GM21423 (cell line): ENCODE measurements at regions not wholly inside any gene's neighbourhood (a gene's known extent, or its start where the extent isn't known, plus 50 kb on each side); places are given as distances from the start of the nearest gene placed in this dataset.
A peak's percentile ranks its signal among the peaks of the same experiment; 100 is the strongest.

Experiments
- ATAC-seq: cut with Tn5 transposase; IDR thresholded peaks from one replicate; pipeline ENCODE4 v1.9.1; 2021; ENCODE audit warnings: mild to moderate bottlenecking, moderate library complexity; ENCODE audit not compliant: unreplicated experiment

DNA sequence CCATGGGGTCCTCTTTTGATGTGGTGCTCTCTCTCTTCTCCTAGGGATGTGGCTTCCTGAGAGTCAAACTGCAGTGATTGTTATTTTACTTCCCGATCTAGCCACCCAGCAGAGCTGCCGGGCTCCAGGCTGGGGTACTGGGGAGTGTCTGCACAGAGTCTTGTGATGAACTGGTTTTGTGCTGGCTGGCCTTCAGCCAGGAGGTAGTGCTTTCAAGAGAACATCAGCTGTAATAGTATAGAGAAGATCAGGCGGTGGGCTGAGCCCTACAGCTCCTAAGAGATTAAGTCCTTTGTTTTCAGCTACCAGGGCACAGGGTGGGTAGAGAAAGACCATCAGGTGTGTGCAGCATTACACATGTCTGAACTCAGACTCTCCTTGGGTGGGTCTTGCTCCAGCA lies 59.0 kb upstream of the AGTR2 start:
- ATAC-seq = peak; percentile 11

DNA sequence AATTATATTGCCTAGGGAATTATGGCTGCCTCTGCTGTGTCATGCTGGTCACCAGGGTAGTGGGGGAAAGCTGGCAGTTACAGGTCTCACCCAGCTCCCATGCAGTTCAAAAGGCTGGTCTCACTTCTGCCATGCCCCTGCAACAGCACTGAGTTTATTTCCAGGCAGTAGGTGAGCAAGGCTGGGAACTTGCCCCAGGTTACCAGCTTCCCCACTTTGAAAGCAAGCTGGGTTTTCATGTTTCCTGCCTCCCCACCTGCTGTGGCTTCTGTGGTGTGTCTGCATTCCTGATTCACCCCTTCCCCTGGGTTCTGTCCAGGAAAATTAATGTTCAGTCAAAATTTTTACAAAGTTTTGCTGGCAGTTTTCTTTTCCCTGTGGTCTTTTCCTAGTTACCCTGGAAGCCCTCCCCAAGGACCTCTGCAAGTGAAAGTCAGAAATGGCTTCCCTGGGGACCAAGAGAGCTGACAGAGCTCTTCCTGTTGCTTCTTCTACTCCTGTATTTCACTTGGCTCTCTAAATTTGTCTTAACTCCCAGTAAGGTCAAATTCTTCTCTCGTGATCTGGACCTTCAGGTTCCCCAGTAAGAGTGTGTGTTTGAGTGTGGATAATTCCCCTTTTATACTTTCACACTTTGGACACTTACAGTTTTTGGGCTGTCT lies 58.5 kb upstream of the AGTR2 start:
- peak; percentile 74 for ATAC-seq

DNA sequence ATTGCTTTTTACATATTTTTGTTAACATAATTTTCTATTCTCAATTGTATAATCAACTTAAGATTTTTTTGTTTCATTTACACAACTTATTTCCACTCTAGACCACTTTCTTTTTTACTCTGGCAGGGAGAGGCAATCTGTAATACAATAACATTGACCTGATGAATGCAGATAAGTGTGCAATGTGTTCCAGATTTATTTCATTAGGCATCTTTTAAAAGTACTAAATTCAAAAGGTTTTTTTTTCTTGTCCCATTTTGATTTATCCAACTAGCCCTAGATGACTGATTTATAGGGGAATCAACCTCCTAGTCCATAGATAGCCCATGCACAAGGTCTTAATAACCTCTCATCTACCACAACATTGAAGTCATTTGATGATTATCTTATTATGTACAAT lies 55.5 kb upstream of the AGTR2 start:
- ATAC-seq = no peak
